GM12891 (cell line): ENCODE measurements at regions not wholly inside any gene's neighbourhood (a gene's known extent, or its start where the extent isn't known, plus 50 kb on each side); places are given as distances from the start of the nearest gene placed in this dataset.

Experiments
- POLR2AphosphoS5 ChIP-seq: IDR thresholded peaks from 2 replicates; pipeline ENCODE4 v1.6.1; 2011; ENCODE audit warnings: low read depth, low read length, control low read depth
- SPI1 ChIP-seq: IDR thresholded peaks from 2 replicates; pipeline ENCODE4 v1.6.1; 2011; ENCODE audit warnings: low read depth, low read length, control low read depth

GRCh38 chr5:2317540-2317939 lies 433.9 kb downstream of the IRX2 start:
- TF ChIP-seq POLR2AphosphoS5 (no peak), SPI1 (no peak)
